HG02943 (cell line): ENCODE measurements at regions not wholly inside any gene's neighbourhood (a gene's known extent, or its start where the extent isn't known, plus 50 kb on each side); places are given as distances from the start of the nearest gene placed in this dataset.

Source experiments
- ATAC-seq: cut with Tn5 transposase; IDR thresholded peaks from one replicate; pipeline ENCODE4 v1.9.1; 2021; ENCODE audit warnings: mild to moderate bottlenecking, low read depth, moderate library complexity; ENCODE audit not compliant: unreplicated experiment

DNA sequence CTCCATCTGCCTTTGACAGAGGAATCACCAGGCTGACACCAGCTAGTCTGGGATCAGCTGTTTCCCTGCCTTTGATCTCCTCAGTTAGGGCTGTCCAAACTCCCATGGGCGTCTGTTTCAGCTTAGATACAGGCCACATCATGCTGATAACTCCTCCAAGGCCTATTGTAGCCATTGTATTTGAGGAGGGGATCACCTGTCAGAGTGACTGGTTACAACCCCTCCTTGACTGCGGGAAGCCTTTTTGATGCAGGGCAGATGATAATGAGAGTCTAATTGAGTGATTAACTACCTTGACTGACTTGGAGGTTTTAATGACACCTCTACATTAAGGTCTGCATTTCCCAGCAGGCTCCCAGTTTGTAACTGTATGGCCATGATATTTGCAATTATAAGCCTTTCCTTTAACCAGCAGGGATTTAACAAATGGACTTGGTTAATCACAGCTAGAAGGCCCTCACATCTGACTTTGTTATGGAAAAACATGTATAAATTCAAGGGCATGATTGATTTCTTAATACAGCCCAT lies 863.5 kb downstream of the KCNJ2 start:
- no peak for ATAC-seq

GRCh38 chr17:71033336-71033735 lies 864.0 kb downstream of the KCNJ2 start:
- ATAC-seq: no peak

DNA sequence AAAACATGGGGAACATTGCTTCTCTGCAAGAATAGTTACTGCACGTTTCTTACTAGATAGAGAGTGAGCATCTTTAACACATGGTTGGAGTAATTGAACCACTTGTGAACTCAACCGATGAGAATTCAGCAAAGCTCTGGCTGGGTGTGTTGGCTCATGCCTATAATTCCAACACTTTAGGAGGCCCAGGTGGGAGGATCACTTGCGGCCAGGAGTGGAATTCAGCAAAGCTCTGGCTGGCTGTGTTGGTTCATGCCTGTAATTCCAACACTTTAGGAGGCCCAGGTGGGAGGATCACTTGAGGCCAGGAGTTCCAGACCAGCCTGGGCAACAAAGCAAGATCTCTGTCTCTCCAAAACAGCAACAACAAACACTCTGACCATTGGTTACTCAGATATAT lies 865.9 kb downstream of the KCNJ2 start:
- ATAC-seq: no peak

GRCh38 chr17:71037386-71037785 lies 868.1 kb downstream of the KCNJ2 start:
- no peak for ATAC-seq

DNA sequence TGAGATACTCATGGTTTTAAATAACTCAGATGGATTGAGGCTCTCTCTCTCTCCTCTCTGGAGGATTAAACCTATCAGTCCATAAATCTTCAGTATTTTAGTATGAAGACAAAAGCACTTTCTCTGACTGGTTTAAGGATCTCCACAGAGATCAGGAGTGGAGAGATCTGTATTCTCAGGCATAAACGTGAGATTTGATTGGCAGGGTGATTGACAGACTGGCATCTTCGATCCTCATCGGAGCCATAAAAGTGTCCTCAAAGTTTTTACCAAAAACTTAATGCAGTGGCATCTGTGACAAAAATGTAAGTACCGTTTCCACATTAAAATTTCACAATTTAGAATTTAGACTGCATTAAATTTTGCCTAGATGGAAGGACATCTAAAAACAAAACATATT lies 870.1 kb downstream of the KCNJ2 start:
- ATAC-seq: no peak

DNA sequence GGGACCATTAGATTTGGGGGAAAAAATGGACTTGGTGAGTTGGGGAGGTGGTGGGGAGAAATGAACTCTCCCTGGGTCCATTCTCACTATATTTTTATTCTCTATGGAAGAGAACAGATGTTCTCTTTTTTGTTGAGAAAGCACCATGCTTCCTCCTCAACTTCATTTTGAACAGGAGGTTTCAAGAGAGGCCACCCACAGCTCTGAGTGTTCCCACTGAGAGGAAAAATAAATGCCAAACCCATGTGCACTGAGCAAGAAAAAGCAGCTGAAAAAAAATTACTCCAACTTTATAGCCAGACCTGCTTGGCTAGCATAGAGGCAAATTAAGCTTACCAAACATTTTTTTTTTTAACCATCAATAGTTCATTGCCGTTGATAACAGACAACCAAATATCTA lies 883.6 kb downstream of the KCNJ2 start:
- ATAC-seq: no peak

DNA sequence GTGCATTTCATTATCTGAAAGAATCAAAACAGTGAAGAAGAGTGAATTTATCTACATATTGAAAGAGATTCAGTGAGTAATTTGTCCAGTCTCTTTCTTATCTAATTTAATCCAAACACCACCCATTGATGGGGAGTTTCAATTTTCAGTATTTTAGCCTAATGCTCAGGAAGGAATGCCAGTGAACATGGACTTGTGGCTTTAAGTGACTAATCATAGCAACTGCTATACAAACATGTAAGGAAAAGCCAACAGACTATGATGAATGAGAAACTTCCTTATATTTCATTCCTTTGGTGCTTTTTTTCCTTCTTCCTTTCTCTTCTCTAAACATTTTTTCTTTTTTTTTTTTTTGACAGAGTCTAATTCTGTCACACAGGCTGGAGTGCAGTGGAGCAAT lies 885.8 kb downstream of the KCNJ2 start:
- no peak for ATAC-seq

GRCh38 chr17:71057448-71057847 lies 888.1 kb downstream of the KCNJ2 start:
- no peak for ATAC-seq

DNA sequence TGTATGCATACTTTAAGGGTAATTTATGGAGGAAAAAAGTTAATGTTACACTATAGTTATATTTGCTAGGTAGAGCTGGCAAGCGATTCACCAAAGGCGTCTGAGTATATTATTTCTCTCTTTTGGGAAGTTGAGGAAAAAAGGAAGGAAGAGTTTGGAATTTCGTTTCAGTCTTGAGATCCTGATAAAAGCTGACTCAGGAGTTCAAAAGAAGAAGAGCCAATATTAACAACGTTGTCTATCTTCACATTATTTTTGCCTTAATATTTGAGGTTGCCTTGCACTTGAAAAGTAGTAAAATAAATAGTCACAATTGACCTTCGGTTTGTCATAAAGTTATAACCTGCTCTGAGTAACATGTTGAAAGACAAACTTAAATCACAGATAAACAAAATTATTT lies 888.6 kb downstream of the KCNJ2 start:
- no peak for ATAC-seq

DNA sequence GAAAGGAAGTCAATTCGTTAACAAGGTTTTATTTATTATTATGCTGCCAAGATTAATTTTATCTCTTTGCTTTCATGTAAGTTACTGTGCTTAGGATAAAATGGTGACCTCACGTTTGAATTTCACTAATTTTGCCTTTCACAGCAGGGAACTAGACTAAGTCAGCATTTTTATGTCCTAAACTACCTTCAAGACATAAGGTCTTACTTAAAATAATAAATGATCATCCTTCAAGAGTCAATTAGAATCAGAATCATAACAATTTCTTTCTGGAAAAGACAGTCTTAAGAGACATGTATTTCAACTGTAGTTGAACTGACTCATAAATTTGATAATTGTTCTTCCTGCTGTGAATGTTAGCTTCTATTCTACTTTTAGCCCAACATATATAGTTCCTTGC lies 893.8 kb downstream of the KCNJ2 start:
- ATAC-seq: no peak

DNA sequence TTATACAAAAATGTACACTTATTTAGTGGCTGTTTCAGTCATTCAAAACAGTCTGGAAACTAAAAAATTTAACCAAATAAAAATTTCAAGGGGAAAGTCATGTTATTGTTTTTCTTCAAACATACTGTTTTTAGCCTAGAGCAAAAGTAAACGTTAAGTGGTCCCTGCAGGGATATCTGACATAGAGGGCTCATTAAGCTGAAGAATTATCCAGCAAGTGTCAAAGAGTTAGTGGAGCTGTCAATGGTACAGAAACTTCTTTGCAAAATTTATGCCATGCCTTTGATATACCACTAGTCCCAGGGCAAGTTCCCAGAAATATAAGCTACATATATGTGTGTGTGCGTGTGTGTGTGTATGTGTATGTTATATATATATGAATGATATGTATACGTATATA lies 894.2 kb downstream of the KCNJ2 start:
- ATAC-seq: no peak

DNA sequence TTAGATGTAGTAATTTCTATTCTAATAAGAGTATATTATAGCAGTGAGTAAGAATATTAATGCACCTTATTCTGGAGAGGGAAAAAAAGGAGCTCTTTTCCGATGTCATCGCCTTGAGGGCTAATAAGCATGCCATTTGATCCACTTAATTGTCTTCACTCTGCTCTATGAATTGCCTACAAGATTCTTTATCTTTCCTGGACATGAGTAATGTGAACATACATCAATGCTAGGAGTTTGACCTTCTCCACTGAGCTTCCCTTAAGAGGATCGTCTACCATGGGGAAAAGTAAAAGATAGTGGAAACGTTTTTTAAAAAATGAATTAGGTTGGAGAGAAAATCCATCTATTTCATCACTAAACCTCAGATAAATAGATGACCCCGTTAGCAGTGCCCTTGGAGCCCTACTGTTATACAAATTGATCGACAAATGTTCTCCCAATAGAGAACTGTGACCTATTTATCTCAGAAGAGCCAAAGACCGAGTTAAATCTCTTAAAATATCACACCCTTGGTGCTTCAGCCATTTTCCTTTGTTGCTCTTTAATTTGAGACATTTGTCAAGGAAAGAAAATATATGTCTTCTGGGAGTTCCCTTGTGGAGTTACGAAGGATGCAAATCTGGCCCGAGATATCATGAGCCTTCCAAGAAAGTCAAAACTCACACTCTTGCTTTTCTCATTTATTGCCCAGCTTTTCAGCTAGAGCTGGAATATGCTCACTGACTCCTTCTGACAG lies 898.5 kb downstream of the KCNJ2 start:
- ATAC-seq: no peak

GRCh38 chr17:71068408-71068750 lies 899.0 kb downstream of the KCNJ2 start:
- ATAC-seq: no peak

GRCh38 chr17:71071041-71071440 lies 901.7 kb downstream of the KCNJ2 start:
- no peak for ATAC-seq

GRCh38 chr17:71071837-71072236 lies 902.5 kb downstream of the KCNJ2 start:
- no peak for ATAC-seq

GRCh38 chr17:71080937-71081336 lies 911.6 kb downstream of the KCNJ2 start:
- ATAC-seq: no peak

- no peak for ATAC-seq
Measured at GRCh38 chr17:71081666-71082065, 912.3 kb downstream of the KCNJ2 start.

- no peak for ATAC-seq
Measured at GRCh38 chr17:71084219-71084618, 914.9 kb downstream of the KCNJ2 start.

DNA sequence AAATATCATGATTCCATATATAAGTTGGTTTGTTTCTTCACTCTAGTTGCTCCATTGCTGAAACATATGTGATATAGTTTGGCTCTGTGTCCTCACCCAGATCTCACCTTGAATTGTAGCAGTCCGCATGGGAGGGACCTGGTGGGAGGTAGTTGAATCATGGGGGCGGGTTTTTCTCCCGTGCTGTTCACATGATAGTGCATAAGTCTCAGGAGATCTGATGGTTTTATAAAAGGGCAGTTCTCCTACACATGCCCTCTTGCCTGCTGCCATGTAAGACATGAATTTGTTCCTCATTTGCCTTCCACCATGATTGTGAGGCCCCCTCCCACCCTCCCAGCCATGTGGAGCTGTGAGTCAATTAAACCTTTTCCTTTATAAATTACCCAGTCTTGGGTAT lies 915.5 kb downstream of the KCNJ2 start:
- no peak for ATAC-seq

- no peak for ATAC-seq
Measured at GRCh38 chr17:71085238-71086033, 916.1 kb downstream of the KCNJ2 start.

- ATAC-seq: no peak
Measured at GRCh38 chr17:71089431-71089830, 920.1 kb downstream of the KCNJ2 start.

DNA sequence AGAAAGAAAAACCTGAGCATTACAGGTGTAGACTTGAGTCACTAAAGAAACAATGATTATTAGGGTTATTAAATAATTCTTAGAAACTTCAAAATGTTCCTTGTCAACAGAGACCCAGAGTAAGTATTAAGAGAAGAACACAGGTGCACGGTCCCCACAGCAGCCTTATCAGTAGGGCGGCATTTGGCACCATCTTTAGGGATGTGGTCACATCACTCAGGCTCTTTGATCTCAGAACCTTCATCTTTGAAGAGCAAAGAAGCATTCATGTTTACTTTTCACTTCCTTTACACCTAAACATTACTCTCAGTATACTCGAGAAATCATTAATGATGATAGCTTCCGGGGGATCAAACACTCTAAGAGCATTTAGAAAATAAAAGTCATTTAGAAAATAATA lies 928.7 kb downstream of the KCNJ2 start:
- ATAC-seq: no peak
